ENCODE measurements at regions not wholly inside any gene's neighbourhood (a gene's known extent, or its start where the extent isn't known, plus 50 kb on each side); places are given as distances from the start of the nearest gene placed in this dataset.
A peak's percentile ranks its signal among the peaks of the same experiment; 100 is the strongest.

DNA sequence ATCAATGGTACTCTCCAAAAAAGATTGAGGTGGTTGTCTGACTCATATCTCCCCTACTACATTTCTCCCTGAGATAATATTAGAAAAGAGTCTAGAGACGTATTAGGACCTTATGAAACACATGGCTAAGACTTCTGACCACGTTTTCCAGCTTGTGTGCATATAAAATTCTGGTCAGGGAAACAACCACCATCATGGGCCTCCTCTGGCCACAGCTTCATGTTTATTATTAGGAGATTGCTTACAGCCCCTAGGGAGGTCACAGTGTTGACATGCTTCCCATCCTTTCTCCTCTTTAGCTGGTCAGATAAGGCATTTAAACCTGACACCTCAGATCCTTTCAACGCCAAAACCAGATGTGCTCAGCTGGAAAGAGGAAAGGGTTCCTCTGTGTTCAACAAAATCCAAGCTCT lies 620.2 kb downstream of the PLPP3 start:
- Mint-ChIP-seq H3K27ac (ENCODE audit: low read depth, unreplicated experiment) (no peak overlapping the region), H3K9me3 (ENCODE audit: unreplicated experiment) (no peaks in the 10 kb centered on the region), H3K36me3 (ENCODE audit: insufficient read depth, unreplicated experiment) (no peaks in the 10 kb centered on the region), H3K4me3 (ENCODE audit: unreplicated experiment) (no peak overlapping the region), H3K4me1 (ENCODE audit: insufficient read depth, unreplicated experiment) (peaks cover 7% of the 10 kb centered on the region), H3K27me3 (ENCODE audit: insufficient read depth, unreplicated experiment) (peaks cover 10% of the 10 kb centered on the region)
- BruUV-seq (replicated peaks), result no TSS peak
- ChIA-PET POLR2A (no interaction called here), CTCF (no interaction called here)
- DNase-seq (ENCODE audit: unreplicated experiment), result no peak
- TF ChIP-seq, protein P1, sequence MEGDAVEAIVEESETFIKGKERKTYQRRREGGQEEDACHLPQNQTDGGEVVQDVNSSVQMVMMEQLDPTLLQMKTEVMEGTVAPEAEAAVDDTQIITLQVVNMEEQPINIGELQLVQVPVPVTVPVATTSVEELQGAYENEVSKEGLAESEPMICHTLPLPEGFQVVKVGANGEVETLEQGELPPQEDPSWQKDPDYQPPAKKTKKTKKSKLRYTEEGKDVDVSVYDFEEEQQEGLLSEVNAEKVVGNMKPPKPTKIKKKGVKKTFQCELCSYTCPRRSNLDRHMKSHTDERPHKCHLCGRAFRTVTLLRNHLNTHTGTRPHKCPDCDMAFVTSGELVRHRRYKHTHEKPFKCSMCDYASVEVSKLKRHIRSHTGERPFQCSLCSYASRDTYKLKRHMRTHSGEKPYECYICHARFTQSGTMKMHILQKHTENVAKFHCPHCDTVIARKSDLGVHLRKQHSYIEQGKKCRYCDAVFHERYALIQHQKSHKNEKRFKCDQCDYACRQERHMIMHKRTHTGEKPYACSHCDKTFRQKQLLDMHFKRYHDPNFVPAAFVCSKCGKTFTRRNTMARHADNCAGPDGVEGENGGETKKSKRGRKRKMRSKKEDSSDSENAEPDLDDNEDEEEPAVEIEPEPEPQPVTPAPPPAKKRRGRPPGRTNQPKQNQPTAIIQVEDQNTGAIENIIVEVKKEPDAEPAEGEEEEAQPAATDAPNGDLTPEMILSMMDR (IDR thresholded peaks at IDR 0.05; ENCODE audit: unreplicated experiment), result no peak
- intact Hi-C loops (cut with micrococcal nuclease), result no loop called here

DNA sequence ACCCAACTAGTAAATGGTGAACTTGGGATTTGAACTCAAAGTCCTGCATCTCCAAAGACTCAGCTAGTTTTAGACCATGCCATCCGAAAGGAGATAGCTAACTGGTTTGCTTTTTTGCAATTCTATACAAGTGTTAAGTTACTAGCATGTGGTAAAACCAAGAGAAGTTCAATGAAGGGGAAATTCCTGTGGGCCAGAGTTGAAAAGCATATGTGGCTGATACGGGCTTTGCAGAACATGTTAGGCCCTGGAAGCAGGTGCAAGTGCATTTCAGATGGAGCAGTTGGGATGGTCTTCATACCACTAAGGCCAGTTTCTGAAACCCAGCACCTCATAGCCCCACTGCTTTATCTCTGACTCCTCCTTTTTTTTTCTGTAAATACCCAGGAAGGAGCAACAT lies 620.9 kb downstream of the PLPP3 start:
- no peak for DNase-seq (ENCODE audit: unreplicated experiment)
- no peak overlapping the region for H3K4me3 Mint-ChIP-seq (ENCODE audit: unreplicated experiment)
- H3K27ac Mint-ChIP-seq (ENCODE audit: low read depth, unreplicated experiment), result no peak overlapping the region
- ChIA-PET CTCF (no interaction called here), POLR2A (interaction anchor here (0.8 kb wide), 1 partner anchor 15 kb away, joined by 3 read pairs; no protein-coding TSS in a partner anchor)
- H3K36me3 Mint-ChIP-seq (ENCODE audit: insufficient read depth, unreplicated experiment), result no peaks in the 10 kb centered on the region
- intact Hi-C loops (cut with micrococcal nuclease), result no loop called here
- H3K27me3 Mint-ChIP-seq (ENCODE audit: insufficient read depth, unreplicated experiment), result peaks cover 10% of the 10 kb centered on the region
- H3K9me3 Mint-ChIP-seq (ENCODE audit: unreplicated experiment), result no peaks in the 10 kb centered on the region
- TF ChIP-seq, protein P1 (IDR thresholded peaks at IDR 0.05; ENCODE audit: unreplicated experiment), result no peak
- peaks cover 7% of the 10 kb centered on the region for H3K4me1 Mint-ChIP-seq (ENCODE audit: insufficient read depth, unreplicated experiment)
- no TSS peak for BruUV-seq (replicated peaks)

DNA sequence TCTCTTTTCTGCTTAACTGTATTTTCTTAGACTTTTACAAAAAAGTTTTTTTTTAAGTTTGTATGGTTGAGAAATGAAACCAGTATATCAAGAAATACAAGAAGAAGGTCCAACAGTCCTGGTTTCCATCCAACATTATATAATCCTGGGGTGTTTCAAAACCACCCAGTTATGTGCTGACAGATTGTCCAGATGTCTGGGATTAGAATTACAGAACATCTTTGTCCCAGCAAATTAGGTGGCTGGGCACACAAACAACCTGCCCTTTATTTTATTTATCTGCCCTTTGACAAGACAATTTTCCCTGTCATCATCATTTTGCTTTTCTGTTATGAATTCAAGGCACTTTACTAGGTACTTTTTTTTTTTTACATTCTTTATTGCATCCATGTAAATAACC lies 622.1 kb downstream of the PLPP3 start:
- no TSS peak for BruUV-seq (replicated peaks)
- DNase-seq (ENCODE audit: unreplicated experiment), result no peak
- no peak overlapping the region for H3K4me3 Mint-ChIP-seq (ENCODE audit: unreplicated experiment)
- peaks cover 2% of the 10 kb centered on the region for H3K27me3 Mint-ChIP-seq (ENCODE audit: insufficient read depth, unreplicated experiment)
- no peaks in the 10 kb centered on the region for H3K36me3 Mint-ChIP-seq (ENCODE audit: insufficient read depth, unreplicated experiment)
- H3K27ac Mint-ChIP-seq (ENCODE audit: low read depth, unreplicated experiment), result no peak overlapping the region
- H3K9me3 Mint-ChIP-seq (ENCODE audit: unreplicated experiment), result no peaks in the 10 kb centered on the region
- peaks cover 7% of the 10 kb centered on the region for H3K4me1 Mint-ChIP-seq (ENCODE audit: insufficient read depth, unreplicated experiment)
- ChIA-PET POLR2A (no interaction called here), CTCF (no interaction called here)
- TF ChIP-seq, protein P1 (IDR thresholded peaks at IDR 0.05; ENCODE audit: unreplicated experiment), result no peak
- intact Hi-C loops (cut with micrococcal nuclease), result no loop called here

DNA sequence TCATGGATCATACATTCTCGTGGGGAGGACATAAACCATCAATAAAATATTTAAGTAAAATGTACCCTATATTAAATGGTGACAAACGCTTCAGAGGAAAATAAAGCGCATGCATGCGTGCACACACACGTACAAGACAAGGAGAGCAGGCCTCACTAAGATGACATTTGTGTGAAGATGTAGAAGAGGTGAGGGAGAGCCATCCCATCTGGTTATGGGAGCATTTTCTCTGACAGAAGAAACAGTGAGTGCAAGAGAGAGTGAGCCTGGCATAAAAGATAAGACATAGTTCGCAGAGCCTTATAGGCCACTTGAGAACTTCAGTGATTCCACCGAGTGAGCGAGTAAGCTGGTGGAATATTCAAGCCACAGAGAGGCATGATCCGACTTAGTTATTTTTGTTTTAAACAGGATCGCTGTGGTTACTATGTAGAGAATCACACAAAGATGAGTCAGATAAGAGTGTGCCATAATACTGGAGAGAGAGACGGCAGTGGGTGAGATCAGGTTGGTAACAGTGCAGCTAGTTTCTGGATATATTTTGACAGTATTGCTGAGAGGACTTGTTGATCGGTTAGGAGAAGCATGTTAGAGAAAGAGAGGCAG lies 624.2 kb downstream of the PLPP3 start:
- ChIA-PET CTCF (no interaction called here), POLR2A (no interaction called here)
- DNase-seq (ENCODE audit: unreplicated experiment), result peak; percentile 21
- peaks cover 7% of the 10 kb centered on the region for H3K4me1 Mint-ChIP-seq (ENCODE audit: insufficient read depth, unreplicated experiment)
- H3K36me3 Mint-ChIP-seq (ENCODE audit: insufficient read depth, unreplicated experiment), result no peaks in the 10 kb centered on the region
- intact Hi-C loops (cut with micrococcal nuclease), result no loop called here
- BruUV-seq (replicated peaks), result no TSS peak
- TF ChIP-seq, protein P1 (IDR thresholded peaks at IDR 0.05; ENCODE audit: unreplicated experiment), result no peak
- no peak overlapping the region for H3K27ac Mint-ChIP-seq (ENCODE audit: low read depth, unreplicated experiment)
- no peaks in the 10 kb centered on the region for H3K27me3 Mint-ChIP-seq (ENCODE audit: insufficient read depth, unreplicated experiment)
- H3K4me3 Mint-ChIP-seq (ENCODE audit: unreplicated experiment), result no peak overlapping the region
- no peaks in the 10 kb centered on the region for H3K9me3 Mint-ChIP-seq (ENCODE audit: unreplicated experiment)

Measured in MCF 10A (cell line).